ENCODE measurements at regions not wholly inside any gene's neighbourhood (a gene's known extent, or its start where the extent isn't known, plus 50 kb on each side); places are given as distances from the start of the nearest gene placed in this dataset.

DNA sequence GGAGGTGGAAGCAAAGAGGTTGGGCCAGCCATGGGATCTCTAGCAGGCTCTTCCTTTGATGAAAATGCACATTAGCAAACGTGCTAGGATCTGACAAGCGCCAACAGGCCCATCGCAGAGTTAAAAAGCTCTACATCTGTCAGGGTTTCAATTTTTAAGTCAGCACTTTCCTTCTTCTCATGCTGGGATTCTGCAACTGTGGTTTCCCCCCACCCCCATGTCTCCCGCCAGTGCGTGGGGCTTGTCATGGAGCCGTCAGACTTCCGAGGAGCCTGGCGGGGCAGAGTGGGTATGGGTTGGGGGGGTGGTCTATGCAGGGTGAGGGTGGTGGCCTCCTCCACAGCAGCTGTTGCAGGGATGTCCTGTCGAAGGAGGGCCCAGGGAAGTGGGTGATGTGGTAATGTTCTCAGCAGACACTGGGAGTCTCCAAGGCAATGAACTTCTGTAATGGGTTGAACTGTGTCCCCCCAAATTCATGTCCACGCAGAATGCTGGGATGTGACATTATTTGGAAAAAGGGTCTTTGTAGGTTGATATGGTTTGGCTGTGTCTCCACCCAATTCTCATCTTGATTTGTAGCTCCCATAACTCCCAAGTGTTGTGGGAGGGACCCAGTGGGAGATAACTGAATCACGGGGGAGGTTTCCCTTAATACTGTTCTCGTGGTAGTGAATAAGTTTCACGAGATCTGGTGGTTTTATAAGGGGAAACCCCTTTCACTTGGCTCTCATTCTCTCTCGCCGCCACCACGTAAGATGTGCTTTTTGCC is 115.2 kb upstream of the MAP1LC3B2 start:
- no TSS peak for BruUV-seq (replicated peaks)
- peaks cover 5% of the 10 kb centered on the region for H3K36me3 Mint-ChIP-seq (ENCODE audit: insufficient read depth, unreplicated experiment)
- no peak overlapping the region for H3K27ac Mint-ChIP-seq (ENCODE audit: unreplicated experiment)
- Histone ChIP-seq H3K4me3 (ENCODE audit: low read depth, low read length) (no peak overlapping the region), H3K4me1 (peaks cover 4% of the 10 kb centered on the region; the same call in 1 of the 2 replicates), H3K36me3 (ENCODE audit: control insufficient read depth, insufficient read depth, low read length) (no peaks in the 10 kb centered on the region), H3K9me3 (no peaks in the 10 kb centered on the region), H3K27me3 (replicated peaks; ENCODE audit: control insufficient read depth, insufficient read depth, low read length) (no peaks in the 10 kb centered on the region)
- H3K27me3 Mint-ChIP-seq (ENCODE audit: insufficient read depth, unreplicated experiment) = no peaks in the 10 kb centered on the region
- no peak for DNase-seq
- TF ChIP-seq, protein P1, sequence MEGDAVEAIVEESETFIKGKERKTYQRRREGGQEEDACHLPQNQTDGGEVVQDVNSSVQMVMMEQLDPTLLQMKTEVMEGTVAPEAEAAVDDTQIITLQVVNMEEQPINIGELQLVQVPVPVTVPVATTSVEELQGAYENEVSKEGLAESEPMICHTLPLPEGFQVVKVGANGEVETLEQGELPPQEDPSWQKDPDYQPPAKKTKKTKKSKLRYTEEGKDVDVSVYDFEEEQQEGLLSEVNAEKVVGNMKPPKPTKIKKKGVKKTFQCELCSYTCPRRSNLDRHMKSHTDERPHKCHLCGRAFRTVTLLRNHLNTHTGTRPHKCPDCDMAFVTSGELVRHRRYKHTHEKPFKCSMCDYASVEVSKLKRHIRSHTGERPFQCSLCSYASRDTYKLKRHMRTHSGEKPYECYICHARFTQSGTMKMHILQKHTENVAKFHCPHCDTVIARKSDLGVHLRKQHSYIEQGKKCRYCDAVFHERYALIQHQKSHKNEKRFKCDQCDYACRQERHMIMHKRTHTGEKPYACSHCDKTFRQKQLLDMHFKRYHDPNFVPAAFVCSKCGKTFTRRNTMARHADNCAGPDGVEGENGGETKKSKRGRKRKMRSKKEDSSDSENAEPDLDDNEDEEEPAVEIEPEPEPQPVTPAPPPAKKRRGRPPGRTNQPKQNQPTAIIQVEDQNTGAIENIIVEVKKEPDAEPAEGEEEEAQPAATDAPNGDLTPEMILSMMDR (IDR thresholded peaks at IDR 0.05; ENCODE audit: insufficient read depth in 1 of 2, low read depth in 1 of 2, low read length in 1 of 2, severe bottlenecking in 1 of 2, unreplicated experiment in 1 of 2) = no peak
- CTCF ChIA-PET = no interaction called here
- intact Hi-C loops (cut with micrococcal nuclease; ENCODE audit: unreplicated experiment) = no loop called here
- H3K4me3 Mint-ChIP-seq (ENCODE audit: unreplicated experiment) = no peak overlapping the region
- POLR2A ChIA-PET = no interaction called here
- no peaks in the 10 kb centered on the region for H3K4me1 Mint-ChIP-seq (ENCODE audit: low read depth, unreplicated experiment)
- no peaks in the 10 kb centered on the region for H3K9me3 Mint-ChIP-seq (ENCODE audit: unreplicated experiment)

DNA sequence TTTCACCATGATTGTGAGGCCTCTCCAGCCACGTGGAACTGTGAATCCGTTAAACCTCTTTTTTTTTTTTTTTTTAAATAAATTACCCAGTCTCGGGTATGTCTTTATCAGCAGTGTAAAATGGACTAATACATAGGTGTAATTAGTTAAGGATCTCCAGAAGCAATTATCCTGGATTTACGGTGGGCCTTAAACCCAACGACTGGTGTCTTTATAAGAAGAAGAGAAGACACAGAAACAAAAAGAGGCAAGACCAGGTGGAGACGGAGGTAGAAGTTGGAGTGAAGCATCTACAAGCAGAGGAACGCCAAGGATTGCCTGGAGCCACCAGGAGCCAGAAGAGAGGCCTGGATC is 114.6 kb upstream of the MAP1LC3B2 start:
- Mint-ChIP-seq H3K9me3 (ENCODE audit: unreplicated experiment) (no peaks in the 10 kb centered on the region), H3K36me3 (ENCODE audit: insufficient read depth, unreplicated experiment) (peaks cover 5% of the 10 kb centered on the region), H3K27ac (ENCODE audit: unreplicated experiment) (no peak overlapping the region), H3K27me3 (ENCODE audit: insufficient read depth, unreplicated experiment) (no peaks in the 10 kb centered on the region), H3K4me1 (ENCODE audit: low read depth, unreplicated experiment) (no peaks in the 10 kb centered on the region), H3K4me3 (ENCODE audit: unreplicated experiment) (no peak overlapping the region)
- POLR2A ChIA-PET = no interaction called here
- Histone ChIP-seq H3K36me3 (ENCODE audit: control insufficient read depth, insufficient read depth, low read length) (no peaks in the 10 kb centered on the region), H3K9me3 (no peaks in the 10 kb centered on the region), H3K4me1 (peaks cover 6% of the 10 kb centered on the region; the same call in 1 of the 2 replicates), H3K27me3 (replicated peaks; ENCODE audit: control insufficient read depth, insufficient read depth, low read length) (no peaks in the 10 kb centered on the region), H3K4me3 (ENCODE audit: low read depth, low read length) (no peak overlapping the region)
- TF ChIP-seq, protein P1 (IDR thresholded peaks at IDR 0.05; ENCODE audit: insufficient read depth in 1 of 2, low read depth in 1 of 2, low read length in 1 of 2, severe bottlenecking in 1 of 2, unreplicated experiment in 1 of 2) = no peak
- no TSS peak for BruUV-seq (replicated peaks)
- intact Hi-C loops (cut with micrococcal nuclease; ENCODE audit: unreplicated experiment) = no loop called here
- CTCF ChIA-PET = no interaction called here
- no peak for DNase-seq

DNA sequence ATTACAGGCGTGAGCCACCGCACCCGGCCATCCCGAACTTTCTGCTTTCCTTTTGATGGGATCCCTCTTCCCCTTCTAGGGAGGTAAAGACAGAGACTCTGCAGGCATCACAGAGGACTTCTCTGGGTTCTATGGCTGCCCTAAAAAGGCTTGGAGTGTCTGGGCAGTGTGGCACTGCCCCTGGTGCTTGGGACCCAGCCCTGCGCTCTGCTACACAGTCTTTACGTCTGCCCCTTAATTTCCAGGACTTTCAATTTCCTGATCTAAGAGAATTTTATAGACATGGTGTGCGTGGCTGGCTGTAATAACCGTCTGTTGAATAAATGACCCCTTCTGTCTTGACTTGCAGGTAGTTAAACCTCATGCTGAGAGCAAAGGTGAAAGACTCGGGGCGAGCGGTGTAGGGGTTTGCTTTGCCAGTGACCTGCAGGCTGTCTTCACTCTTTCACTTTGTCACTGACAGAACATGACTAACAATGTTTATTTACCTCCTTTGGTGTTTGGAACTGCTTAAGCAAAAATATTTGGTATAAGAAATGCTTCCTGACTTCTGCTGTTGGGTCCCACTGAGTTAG is 110.9 kb upstream of the MAP1LC3B2 start:
- ChIA-PET CTCF (no interaction called here), POLR2A (no interaction called here)
- Histone ChIP-seq H3K36me3 (ENCODE audit: control insufficient read depth, insufficient read depth, low read length) (no peaks in the 10 kb centered on the region), H3K4me1 (peaks cover 6% of the 10 kb centered on the region; the same call in 1 of the 2 replicates), H3K9me3 (no peaks in the 10 kb centered on the region), H3K4me3 (ENCODE audit: low read depth, low read length) (no peak overlapping the region), H3K27me3 (replicated peaks; ENCODE audit: control insufficient read depth, insufficient read depth, low read length) (no peaks in the 10 kb centered on the region)
- intact Hi-C loops (cut with micrococcal nuclease; ENCODE audit: unreplicated experiment) = no loop called here
- no peak overlapping the region for H3K27ac Mint-ChIP-seq (ENCODE audit: unreplicated experiment)
- H3K36me3 Mint-ChIP-seq (ENCODE audit: insufficient read depth, unreplicated experiment) = peaks cover 5% of the 10 kb centered on the region
- no peak overlapping the region for H3K4me3 Mint-ChIP-seq (ENCODE audit: unreplicated experiment)
- no peaks in the 10 kb centered on the region for H3K9me3 Mint-ChIP-seq (ENCODE audit: unreplicated experiment)
- TF ChIP-seq, protein P1 (IDR thresholded peaks at IDR 0.05; ENCODE audit: insufficient read depth in 1 of 2, low read depth in 1 of 2, low read length in 1 of 2, severe bottlenecking in 1 of 2, unreplicated experiment in 1 of 2) = no peak
- BruUV-seq (replicated peaks) = no TSS peak
- H3K4me1 Mint-ChIP-seq (ENCODE audit: low read depth, unreplicated experiment) = no peaks in the 10 kb centered on the region
- no peak for DNase-seq
- no peaks in the 10 kb centered on the region for H3K27me3 Mint-ChIP-seq (ENCODE audit: insufficient read depth, unreplicated experiment)
